NT2/D1 (cell line): ENCODE measurements at regions not wholly inside any gene's neighbourhood (a gene's known extent, or its start where the extent isn't known, plus 50 kb on each side); places are given as distances from the start of the nearest gene placed in this dataset.

ENCODE experiments used
- DNase-seq: peaks from one replicate; pipeline ENCODE4 v3.0.0-alpha.2; 2011; ENCODE audit warnings: low read depth, low spot score
- H3K27me3 ChIP-seq: 2 replicates; pipeline ENCODE4 v1.6.0; 2011; ENCODE audit warnings: mild to moderate bottlenecking; ENCODE audit not compliant: insufficient read length, insufficient read depth
- H3K36me3 ChIP-seq: 2 replicates; pipeline ENCODE4 v1.6.1; 2011; ENCODE audit warnings: mild to moderate bottlenecking, low read length, mixed read lengths; ENCODE audit not compliant: insufficient read depth, insufficient read length
- H3K4me1 ChIP-seq: 2 replicates; pipeline ENCODE4 v1.5.1; 2011; ENCODE audit not compliant: insufficient read depth, insufficient read length
- H3K4me3 ChIP-seq: 2 replicates; pipeline ENCODE4 v1.5.1; 2011; ENCODE audit warnings: low read depth; ENCODE audit not compliant: insufficient read length
- H3K9ac ChIP-seq: 2 replicates; pipeline ENCODE4 v1.6.0; 2011; ENCODE audit warnings: low read depth; ENCODE audit not compliant: insufficient read length
- H3K9me3 ChIP-seq: 2 replicates; pipeline ENCODE4 v1.5.1; 2011; ENCODE audit warnings: mild to moderate bottlenecking, low read length; ENCODE audit not compliant: insufficient read depth
- SUZ12 ChIP-seq: IDR thresholded peaks from 2 replicates; pipeline ENCODE4 v1.6.1; 2011; ENCODE audit not compliant: insufficient read length, insufficient read depth; ENCODE audit errors: extremely low read depth
- YY1 ChIP-seq: IDR thresholded peaks from 2 replicates; pipeline ENCODE4 v1.6.1; 2011; ENCODE audit not compliant: insufficient read length, insufficient read depth
- ZNF274 ChIP-seq: IDR thresholded peaks from 2 replicates; pipeline ENCODE4 v1.6.1; 2011; ENCODE audit warnings: mild to moderate bottlenecking, low read depth, low read length

- Histone ChIP-seq H3K4me1 (no peaks in the 10 kb centered on the region), H3K36me3 (no peaks in the 10 kb centered on the region), H3K27me3 (no peaks in the 10 kb centered on the region), H3K9me3 (no peaks in the 10 kb centered on the region), H3K9ac (no peak overlapping the region), H3K4me3 (no peak overlapping the region)
- no peak for DNase-seq
- no peak for TF ChIP-seq YY1
- TF ChIP-seq SUZ12: no peak
- TF ChIP-seq ZNF274: no peak
Observed at GRCh38 chr5:15333091-15333490, 166.9 kb upstream of the FBXL7 start.

GRCh38 chr5:15326932-15327331, 173.0 kb upstream of the FBXL7 start:
- H3K36me3 ChIP-seq: no peaks in the 10 kb centered on the region
- no peak for TF ChIP-seq YY1
- TF ChIP-seq ZNF274: no peak
- no peak for TF ChIP-seq SUZ12
- no peaks in the 10 kb centered on the region for H3K4me1 ChIP-seq
- DNase-seq: no peak
- H3K9ac ChIP-seq: no peak overlapping the region
- H3K4me3 ChIP-seq: no peak overlapping the region
- H3K9me3 ChIP-seq: no peaks in the 10 kb centered on the region
- no peaks in the 10 kb centered on the region for H3K27me3 ChIP-seq

GRCh38 chr5:15326471-15326870, 173.5 kb upstream of the FBXL7 start:
- Histone ChIP-seq H3K9me3 (no peaks in the 10 kb centered on the region), H3K4me3 (no peak overlapping the region), H3K9ac (no peak overlapping the region), H3K27me3 (no peaks in the 10 kb centered on the region), H3K4me1 (no peaks in the 10 kb centered on the region), H3K36me3 (no peaks in the 10 kb centered on the region)
- TF ChIP-seq YY1: no peak
- TF ChIP-seq ZNF274: no peak
- no peak for TF ChIP-seq SUZ12
- DNase-seq: no peak

- Histone ChIP-seq H3K36me3 (no peaks in the 10 kb centered on the region), H3K4me1 (no peaks in the 10 kb centered on the region), H3K9ac (no peak overlapping the region), H3K27me3 (no peaks in the 10 kb centered on the region), H3K4me3 (no peak overlapping the region), H3K9me3 (no peaks in the 10 kb centered on the region)
- no peak for TF ChIP-seq SUZ12
- TF ChIP-seq ZNF274: no peak
- TF ChIP-seq YY1: no peak
- no peak for DNase-seq
Observed at GRCh38 chr5:15322421-15322820, 177.6 kb upstream of the FBXL7 start.

GRCh38 chr5:15321776-15322175, 178.2 kb upstream of the FBXL7 start:
- no peaks in the 10 kb centered on the region for H3K36me3 ChIP-seq
- H3K9me3 ChIP-seq: no peaks in the 10 kb centered on the region
- H3K4me1 ChIP-seq: no peaks in the 10 kb centered on the region
- H3K27me3 ChIP-seq: no peaks in the 10 kb centered on the region
- TF ChIP-seq YY1 (no peak), ZNF274 (no peak), SUZ12 (no peak)
- H3K9ac ChIP-seq: no peak overlapping the region
- no peak for DNase-seq
- no peak overlapping the region for H3K4me3 ChIP-seq

- DNase-seq: no peak
- Histone ChIP-seq H3K27me3 (no peaks in the 10 kb centered on the region), H3K9ac (no peak overlapping the region), H3K9me3 (no peaks in the 10 kb centered on the region), H3K4me3 (no peak overlapping the region), H3K36me3 (no peaks in the 10 kb centered on the region), H3K4me1 (no peaks in the 10 kb centered on the region)
- no peak for TF ChIP-seq YY1
- no peak for TF ChIP-seq SUZ12
- TF ChIP-seq ZNF274: no peak
Observed at GRCh38 chr5:15320871-15321270, 179.1 kb upstream of the FBXL7 start.

GRCh38 chr5:15304914-15305834, 194.8 kb upstream of the FBXL7 start:
- DNase-seq: no peak
- no peak overlapping the region for H3K9ac ChIP-seq
- no peaks in the 10 kb centered on the region for H3K36me3 ChIP-seq
- no peak overlapping the region for H3K4me3 ChIP-seq
- TF ChIP-seq ZNF274 (no peak), YY1 (no peak), SUZ12 (no peak)
- H3K9me3 ChIP-seq: no peaks in the 10 kb centered on the region
- H3K27me3 ChIP-seq: no peaks in the 10 kb centered on the region
- no peaks in the 10 kb centered on the region for H3K4me1 ChIP-seq
